ENCODE measurements at regions not wholly inside any gene's neighbourhood (a gene's known extent, or its start where the extent isn't known, plus 50 kb on each side); places are given as distances from the start of the nearest gene placed in this dataset.
A peak's percentile ranks its signal among the peaks of the same experiment; 100 is the strongest.

GRCh38 chr9:18126831-18127498 lies 347.0 kb upstream of the ADAMTSL1 start:
- Histone ChIP-seq H3K14ac (ENCODE audit: low read length) (no peak overlapping the region), H3K9ac (ENCODE audit: low read depth, low read length, poor library complexity) (no peak overlapping the region), H2BK5ac (ENCODE audit: low read length) (no peak overlapping the region), H2AK5ac (ENCODE audit: low read depth, low read length) (no peak overlapping the region), H3K18ac (ENCODE audit: low read length) (no peak overlapping the region), H3K4me2 (ENCODE audit: insufficient read depth, low read length, poor library complexity, severe bottlenecking) (no peak overlapping the region), H3K36me3 (replicated peaks in 1 of 2; ENCODE audit: control insufficient read depth in 2 of 2, insufficient read depth in 2 of 2, low read length in 2 of 2) (no peaks in the 10 kb centered on the region), H2BK12ac (ENCODE audit: low read length) (no peak overlapping the region), H3K9me3 (replicated peaks in 1 of 2; ENCODE audit: control insufficient read depth in 2 of 2, insufficient read depth in 1 of 2, low read depth in 1 of 2, low read length in 2 of 2) (no peaks in the 10 kb centered on the region), H3K79me1 (ENCODE audit: low read depth, low read length) (no peaks in the 10 kb centered on the region), H3K4me3 (ENCODE audit: low read length in 2 of 2) (no peak overlapping the region), H3K4ac (ENCODE audit: low read length) (no peak overlapping the region), H3K23ac (ENCODE audit: low read depth, low read length, poor library complexity) (no peak overlapping the region), H3K4me1 (ENCODE audit: control insufficient read depth in 2 of 2, insufficient read depth in 1 of 2, low read depth in 1 of 2, low read length in 2 of 2) (peaks cover 2 to 5% of the 10 kb centered on the region in 2 donors), H4K91ac (ENCODE audit: low read depth, low read length, poor library complexity) (no peak overlapping the region), H2BK120ac (ENCODE audit: low read depth, low read length) (no peak overlapping the region), H2AFZ (ENCODE audit: low read length) (no peak overlapping the region), H3K27ac (replicated peaks; ENCODE audit: low read length) (no peak overlapping the region), H3K27me3 (ENCODE audit: control insufficient read depth in 3 of 3, insufficient read depth in 3 of 3, low read depth in 1 of 3, low read length in 3 of 3) (no peaks in the 10 kb centered on the region), H4K8ac (ENCODE audit: low read depth, low read length) (no peak overlapping the region), H2BK15ac (ENCODE audit: low read length) (no peak overlapping the region)
- 100% methylated on average over 1 of the region's 4 CpGs; no CpG with 5 or more reads in 1 of the 2 donors for WGBS, 2 donors (ENCODE audit: extremely low coverage in 2 of 2, insufficient read length in 2 of 2, insufficient replicate concordance in 1 of 2)
- no peak for DNase-seq (ENCODE audit: low spot score)

GRCh38 chr9:18127499-18127875 lies 346.5 kb upstream of the ADAMTSL1 start:
- no peaks in the 10 kb centered on the region for H3K27me3 ChIP-seq (ENCODE audit: control insufficient read depth in 3 of 3, insufficient read depth in 3 of 3, low read depth in 1 of 3, low read length in 3 of 3)
- no peak overlapping the region for H3K4ac ChIP-seq (ENCODE audit: low read length)
- H4K8ac ChIP-seq (ENCODE audit: low read depth, low read length) = no peak overlapping the region
- H3K9me3 ChIP-seq (replicated peaks in 1 of 2; ENCODE audit: control insufficient read depth in 2 of 2, insufficient read depth in 1 of 2, low read depth in 1 of 2, low read length in 2 of 2) = no peaks in the 10 kb centered on the region
- H2AFZ ChIP-seq (ENCODE audit: low read length) = no peak overlapping the region
- no peaks in the 10 kb centered on the region for H3K36me3 ChIP-seq (replicated peaks in 1 of 2; ENCODE audit: control insufficient read depth in 2 of 2, insufficient read depth in 2 of 2, low read length in 2 of 2)
- no peak overlapping the region for H3K4me2 ChIP-seq (ENCODE audit: insufficient read depth, low read length, poor library complexity, severe bottlenecking)
- H3K4me1 ChIP-seq (ENCODE audit: control insufficient read depth in 2 of 2, insufficient read depth in 1 of 2, low read depth in 1 of 2, low read length in 2 of 2) = peaks cover 2 to 5% of the 10 kb centered on the region in 2 donors
- H2BK120ac ChIP-seq (ENCODE audit: low read depth, low read length) = no peak overlapping the region
- DNase-seq (ENCODE audit: low spot score) = no peak
- no peak overlapping the region for H2AK5ac ChIP-seq (ENCODE audit: low read depth, low read length)
- H2BK12ac ChIP-seq (ENCODE audit: low read length) = no peak overlapping the region
- no peak overlapping the region for H3K4me3 ChIP-seq (ENCODE audit: low read length in 2 of 2)
- H3K79me1 ChIP-seq (ENCODE audit: low read depth, low read length) = no peaks in the 10 kb centered on the region
- no peak overlapping the region for H4K91ac ChIP-seq (ENCODE audit: low read depth, low read length, poor library complexity)
- H2BK5ac ChIP-seq (ENCODE audit: low read length) = no peak overlapping the region
- WGBS, 2 donors (ENCODE audit: extremely low coverage in 2 of 2, insufficient read length in 2 of 2, insufficient replicate concordance in 1 of 2) = no CpG with 5 or more reads among the region's 2 CpGs
- no peak overlapping the region for H3K18ac ChIP-seq (ENCODE audit: low read length)
- no peak overlapping the region for H3K27ac ChIP-seq (replicated peaks; ENCODE audit: low read length)
- H3K14ac ChIP-seq (ENCODE audit: low read length) = no peak overlapping the region
- no peak overlapping the region for H3K9ac ChIP-seq (ENCODE audit: low read depth, low read length, poor library complexity)
- H3K23ac ChIP-seq (ENCODE audit: low read depth, low read length, poor library complexity) = no peak overlapping the region
- no peak overlapping the region for H2BK15ac ChIP-seq (ENCODE audit: low read length)

GRCh38 chr9:18129809-18130334 lies 344.1 kb upstream of the ADAMTSL1 start:
- Histone ChIP-seq H4K91ac (ENCODE audit: low read depth, low read length, poor library complexity) (no peak overlapping the region), H3K23ac (ENCODE audit: low read depth, low read length, poor library complexity) (no peak overlapping the region), H2AFZ (ENCODE audit: low read length) (peak overlapping the region; percentile 75), H2BK120ac (ENCODE audit: low read depth, low read length) (no peak overlapping the region), H2BK15ac (ENCODE audit: low read length) (no peak overlapping the region), H3K18ac (ENCODE audit: low read length) (no peak overlapping the region), H3K36me3 (replicated peaks in 1 of 2; ENCODE audit: control insufficient read depth in 2 of 2, insufficient read depth in 2 of 2, low read length in 2 of 2) (no peaks in the 10 kb centered on the region), H2AK5ac (ENCODE audit: low read depth, low read length) (no peak overlapping the region), H3K14ac (ENCODE audit: low read length) (no peak overlapping the region), H2BK12ac (ENCODE audit: low read length) (no peak overlapping the region), H3K27ac (replicated peaks; ENCODE audit: low read length) (no peak overlapping the region), H3K27me3 (ENCODE audit: control insufficient read depth in 3 of 3, insufficient read depth in 3 of 3, low read depth in 1 of 3, low read length in 3 of 3) (no peaks in the 10 kb centered on the region), H3K79me1 (ENCODE audit: low read depth, low read length) (no peaks in the 10 kb centered on the region), H3K4me3 (ENCODE audit: low read length in 2 of 2) (no peak overlapping the region), H3K4me2 (ENCODE audit: insufficient read depth, low read length, poor library complexity, severe bottlenecking) (no peak overlapping the region), H3K9ac (ENCODE audit: low read depth, low read length, poor library complexity) (no peak overlapping the region), H3K4me1 (ENCODE audit: control insufficient read depth in 2 of 2, insufficient read depth in 1 of 2, low read depth in 1 of 2, low read length in 2 of 2) (peaks cover 2 to 5% of the 10 kb centered on the region in 2 donors), H3K4ac (ENCODE audit: low read length) (no peak overlapping the region), H2BK5ac (ENCODE audit: low read length) (no peak overlapping the region), H3K9me3 (replicated peaks in 1 of 2; ENCODE audit: control insufficient read depth in 2 of 2, insufficient read depth in 1 of 2, low read depth in 1 of 2, low read length in 2 of 2) (no peaks in the 10 kb centered on the region), H4K8ac (ENCODE audit: low read depth, low read length) (no peak overlapping the region)
- no CpG with 5 or more reads among the region's 5 CpGs for WGBS, 2 donors (ENCODE audit: extremely low coverage in 2 of 2, insufficient read length in 2 of 2, insufficient replicate concordance in 1 of 2)
- no peak for DNase-seq (ENCODE audit: low spot score)

- no peak overlapping the region for H2BK5ac ChIP-seq (ENCODE audit: low read length)
- no CpG with 5 or more reads among the region's 3 CpGs for WGBS, 2 donors (ENCODE audit: extremely low coverage in 2 of 2, insufficient read length in 2 of 2, insufficient replicate concordance in 1 of 2)
- H3K18ac ChIP-seq (ENCODE audit: low read length) = no peak overlapping the region
- H3K4ac ChIP-seq (ENCODE audit: low read length) = no peak overlapping the region
- H3K27ac ChIP-seq (replicated peaks; ENCODE audit: low read length) = no peak overlapping the region
- no peak overlapping the region for H2BK120ac ChIP-seq (ENCODE audit: low read depth, low read length)
- no peaks in the 10 kb centered on the region for H3K27me3 ChIP-seq (ENCODE audit: control insufficient read depth in 3 of 3, insufficient read depth in 3 of 3, low read depth in 1 of 3, low read length in 3 of 3)
- H3K23ac ChIP-seq (ENCODE audit: low read depth, low read length, poor library complexity) = no peak overlapping the region
- H3K4me1 ChIP-seq (ENCODE audit: control insufficient read depth in 2 of 2, insufficient read depth in 1 of 2, low read depth in 1 of 2, low read length in 2 of 2) = no peaks in the 10 kb centered on the region
- H4K8ac ChIP-seq (ENCODE audit: low read depth, low read length) = no peak overlapping the region
- no peak overlapping the region for H2AK5ac ChIP-seq (ENCODE audit: low read depth, low read length)
- DNase-seq (ENCODE audit: low spot score) = no peak
- H3K4me3 ChIP-seq (ENCODE audit: low read length in 2 of 2) = no peak overlapping the region
- no peaks in the 10 kb centered on the region for H3K79me1 ChIP-seq (ENCODE audit: low read depth, low read length)
- H2BK12ac ChIP-seq (ENCODE audit: low read length) = no peak overlapping the region
- no peak overlapping the region for H3K4me2 ChIP-seq (ENCODE audit: insufficient read depth, low read length, poor library complexity, severe bottlenecking)
- no peaks in the 10 kb centered on the region for H3K9me3 ChIP-seq (replicated peaks in 1 of 2; ENCODE audit: control insufficient read depth in 2 of 2, insufficient read depth in 1 of 2, low read depth in 1 of 2, low read length in 2 of 2)
- H3K36me3 ChIP-seq (replicated peaks in 1 of 2; ENCODE audit: control insufficient read depth in 2 of 2, insufficient read depth in 2 of 2, low read length in 2 of 2) = no peaks in the 10 kb centered on the region
- H3K14ac ChIP-seq (ENCODE audit: low read length) = no peak overlapping the region
- no peak overlapping the region for H4K91ac ChIP-seq (ENCODE audit: low read depth, low read length, poor library complexity)
- H3K9ac ChIP-seq (ENCODE audit: low read depth, low read length, poor library complexity) = no peak overlapping the region
- H2BK15ac ChIP-seq (ENCODE audit: low read length) = no peak overlapping the region
- no peak overlapping the region for H2AFZ ChIP-seq (ENCODE audit: low read length)
Measured at GRCh38 chr9:18136354-18136994, 337.5 kb upstream of the ADAMTSL1 start.
